Stimulated activated CD8-positive, alpha-beta memory T cell treated with anti-CD3 and anti-CD28 coated beads, Interleukin-2, amount 100 ng/mL, for 48 hours (primary cell): ENCODE measurements at regions not wholly inside any gene's neighbourhood (a gene's known extent, or its start where the extent isn't known, plus 50 kb on each side); places are given as distances from the start of the nearest gene placed in this dataset.
"Not testable (repeated sequence)": the region's sequence is repeated elsewhere in the genome, so short reads cannot be mapped to it uniquely, and the experiment has no call there.

Experiments used
- DNase-seq, 2 donors: peaks; one replicate each; pipeline ENCODE4 v3.0.0-alpha.2; 2020; ENCODE audit warnings: low read depth in 2 of 2

DNA sequence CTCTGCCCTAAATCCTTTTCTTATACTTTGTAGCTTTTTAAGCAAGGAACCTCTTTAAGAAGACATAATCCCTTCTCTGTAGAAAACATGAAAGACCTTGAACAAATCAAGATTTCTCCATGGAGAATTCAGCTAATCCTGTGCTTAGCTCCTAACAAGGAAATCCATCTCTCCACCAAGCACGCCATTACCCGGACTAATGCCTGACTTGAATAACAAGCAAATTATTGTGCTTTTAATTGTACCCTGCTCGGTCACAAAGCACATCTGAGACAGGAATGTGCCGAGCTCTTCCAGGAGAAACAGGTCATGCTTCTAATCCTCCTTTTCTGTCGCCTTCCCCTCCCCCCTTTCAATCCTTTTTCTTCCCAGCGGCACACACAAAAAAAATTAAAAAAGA lies 141.3 kb downstream of the PSAT1 start:
- DNase-seq = no peak

GRCh38 chr9:78438780-78439179 lies 141.9 kb downstream of the PSAT1 start:
- no peak for DNase-seq

GRCh38 chr9:78439190-78439865 lies 142.4 kb downstream of the PSAT1 start:
- DNase-seq = peak; percentile 36 to 43

DNA sequence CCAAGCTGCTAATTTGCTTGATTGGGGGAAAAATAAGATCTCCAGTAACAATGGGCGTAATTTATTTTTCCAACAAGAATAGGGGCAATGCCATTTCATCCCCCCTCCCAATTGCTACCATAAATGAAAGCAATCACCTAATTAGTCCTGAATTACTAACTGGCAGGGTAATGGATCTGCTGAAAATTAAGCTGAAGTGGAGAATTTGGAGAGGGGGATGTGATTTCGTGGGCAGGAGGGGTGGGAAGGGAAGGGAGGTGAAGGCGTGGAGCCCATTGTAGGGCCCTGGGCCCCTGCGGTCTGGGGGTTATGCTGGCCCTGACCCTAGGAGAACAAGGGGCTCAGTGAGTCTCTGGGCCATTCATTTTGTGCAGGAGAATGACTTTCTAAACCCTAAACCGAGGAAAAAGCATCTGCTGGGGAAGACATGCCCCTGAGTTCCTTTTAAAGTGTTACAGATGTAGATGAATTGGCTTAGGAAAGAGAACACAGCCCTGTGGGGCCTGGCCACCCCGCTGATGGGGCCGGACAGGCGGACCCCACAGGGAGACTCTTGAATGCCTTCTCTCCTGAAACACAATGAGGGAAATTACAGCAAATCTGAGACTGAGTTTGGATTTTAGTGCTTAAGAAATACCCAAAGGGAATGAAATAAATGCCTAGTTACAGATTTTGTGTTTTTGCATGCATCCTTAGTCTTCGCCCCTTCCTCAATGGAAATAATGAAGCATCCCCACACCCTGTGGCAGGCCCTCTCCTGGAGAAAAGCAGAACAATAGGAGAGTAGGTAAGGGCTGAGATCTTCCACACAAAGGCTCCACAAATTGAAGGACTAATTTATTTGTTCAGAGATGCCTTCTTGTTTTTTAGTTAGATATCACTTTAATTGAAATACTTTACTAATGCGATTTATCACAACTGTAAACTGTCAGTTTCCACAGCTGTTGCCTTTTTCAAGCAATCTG lies 143.2 kb downstream of the PSAT1 start:
- no peak for DNase-seq

GRCh38 chr9:78441396-78441795 lies 144.5 kb downstream of the PSAT1 start:
- DNase-seq = no peak

DNA sequence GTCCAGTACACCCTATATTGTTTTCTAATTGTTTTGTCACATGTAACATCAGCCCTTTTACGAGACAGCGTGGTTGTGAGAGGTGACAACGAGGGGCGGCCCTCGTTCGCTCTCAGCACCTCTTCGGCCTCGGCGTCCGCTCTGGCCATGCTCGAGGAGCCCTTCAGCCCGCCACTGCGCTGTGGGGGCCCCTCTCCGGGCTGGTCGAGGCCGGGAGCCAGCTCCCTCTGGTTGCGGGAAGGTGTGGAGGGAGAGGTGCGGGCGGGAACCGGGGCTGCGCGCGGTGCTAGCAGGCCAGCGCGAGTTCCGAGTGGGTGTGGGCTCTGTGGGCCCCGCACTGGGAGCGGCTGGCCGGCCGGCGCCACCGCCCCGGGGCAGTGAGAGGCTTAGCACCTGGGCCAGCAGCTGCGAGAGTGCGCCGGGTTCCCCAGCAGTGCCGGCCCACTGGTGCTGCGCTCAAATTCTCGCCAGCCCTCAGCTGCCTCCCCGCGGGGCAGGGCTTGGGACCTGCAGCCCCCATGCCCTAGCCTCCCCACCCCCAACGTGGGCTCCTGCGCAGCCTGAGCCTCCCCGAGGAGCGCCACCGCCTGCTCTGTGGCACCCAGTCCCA lies 145.0 kb downstream of the PSAT1 start:
- DNase-seq = no peak

- DNase-seq = not testable (repeated sequence)
Measured at GRCh38 chr9:78442577-78442976, 145.7 kb downstream of the PSAT1 start.

- no peak for DNase-seq
Measured at GRCh38 chr9:78443946-78444345, 147.0 kb downstream of the PSAT1 start.

- DNase-seq = no peak
Measured at GRCh38 chr9:78448960-78449673, 152.2 kb downstream of the PSAT1 start.

- DNase-seq = no peak
Measured at GRCh38 chr9:78453450-78453849, 156.5 kb downstream of the PSAT1 start.

GRCh38 chr9:78462611-78463010 lies 165.7 kb downstream of the PSAT1 start:
- no peak for DNase-seq

GRCh38 chr9:78463750-78464149 lies 166.8 kb downstream of the PSAT1 start:
- no peak for DNase-seq

GRCh38 chr9:78468231-78468630 lies 171.3 kb downstream of the PSAT1 start:
- DNase-seq = no peak

DNA sequence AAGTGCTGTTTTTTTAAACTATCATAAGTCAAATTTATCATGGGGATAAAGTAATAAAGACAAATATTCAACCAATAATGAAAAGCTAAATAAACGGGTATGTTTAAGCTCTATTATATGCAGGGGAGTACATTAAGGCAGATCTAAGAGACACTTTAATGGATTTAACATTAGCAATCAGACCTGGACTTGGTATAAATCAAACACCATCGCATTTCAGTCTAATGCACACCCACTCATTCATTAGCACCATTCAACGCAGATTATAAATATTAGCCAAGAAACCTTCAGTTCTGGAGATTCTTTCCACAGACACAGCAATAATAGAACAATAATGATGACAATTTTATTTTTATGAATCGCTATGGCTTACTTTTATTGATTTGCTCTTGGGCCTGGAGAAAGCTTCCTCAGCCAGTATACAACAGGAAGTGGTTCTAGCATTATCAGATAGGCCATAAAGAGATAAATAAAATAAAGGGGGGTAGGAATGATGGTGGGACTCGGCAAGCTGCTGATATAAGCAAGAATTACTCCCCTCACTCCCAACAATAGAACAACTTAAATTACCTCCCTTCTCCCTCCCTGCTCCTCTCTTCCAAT lies 172.2 kb downstream of the PSAT1 start:
- no peak for DNase-seq

- DNase-seq = no peak
Measured at GRCh38 chr9:78470216-78470615, 173.3 kb downstream of the PSAT1 start.

- no peak for DNase-seq
Measured at GRCh38 chr9:78470741-78471140, 173.8 kb downstream of the PSAT1 start.

GRCh38 chr9:78472111-78472510 lies 175.2 kb downstream of the PSAT1 start:
- no peak for DNase-seq

DNA sequence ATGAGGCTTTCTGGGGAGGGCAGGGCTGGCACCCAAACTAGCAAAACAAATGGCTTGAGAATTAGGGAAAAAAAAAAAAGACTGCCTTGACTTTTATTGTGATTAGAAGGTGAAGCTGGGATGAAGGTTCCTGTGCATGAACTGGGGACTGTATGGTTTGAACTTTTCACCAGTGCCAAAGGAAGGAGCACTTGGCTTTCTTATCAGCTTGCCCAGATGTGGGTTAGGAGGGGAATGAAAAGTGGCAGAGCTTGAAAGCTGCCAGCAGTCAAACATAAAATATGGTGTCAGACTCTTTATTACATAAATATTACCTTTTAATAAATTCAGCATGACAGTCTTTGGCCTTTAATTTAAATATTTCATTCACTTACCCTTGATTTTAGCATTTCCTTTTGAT lies 182.5 kb downstream of the PSAT1 start:
- no peak for DNase-seq

DNA sequence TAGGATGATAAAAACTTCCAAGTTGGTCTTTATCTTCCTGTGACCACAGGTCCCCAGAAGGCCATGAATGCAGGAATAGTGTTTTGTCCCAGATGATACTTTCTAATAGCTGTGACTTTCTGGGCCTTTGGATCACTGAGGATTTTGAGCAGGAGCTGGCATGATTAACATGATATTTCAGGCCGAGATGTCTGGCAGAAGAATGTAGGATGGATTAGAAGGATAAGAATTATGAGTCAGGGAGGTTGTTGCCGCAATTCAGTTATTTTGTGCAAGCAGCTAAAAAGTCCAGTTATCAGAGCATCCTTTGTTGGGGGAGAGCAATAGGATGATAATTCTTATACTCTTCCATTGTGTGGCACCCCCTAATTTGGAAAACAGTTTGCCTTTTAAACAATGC lies 189.7 kb downstream of the PSAT1 start:
- DNase-seq = no peak

DNA sequence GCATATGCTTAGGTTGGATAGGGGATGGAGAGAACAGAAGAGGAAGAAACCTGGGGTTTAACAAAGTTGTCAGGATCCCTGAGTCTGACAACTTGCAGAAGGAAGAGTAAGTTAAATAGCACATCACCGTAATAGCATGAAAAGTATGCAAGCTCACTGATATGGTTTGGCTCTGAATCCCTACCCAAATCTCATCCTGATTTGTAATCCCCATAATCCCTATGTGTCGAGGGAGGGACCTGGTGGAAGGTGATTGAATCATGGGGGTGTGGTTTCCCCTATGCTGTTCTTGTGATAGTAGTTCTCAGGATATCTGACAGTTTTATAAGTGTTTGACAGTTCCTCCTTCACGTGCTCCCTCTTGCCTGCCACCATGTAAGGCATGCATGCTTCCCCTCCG lies 193.3 kb downstream of the PSAT1 start:
- DNase-seq = no peak

DNA sequence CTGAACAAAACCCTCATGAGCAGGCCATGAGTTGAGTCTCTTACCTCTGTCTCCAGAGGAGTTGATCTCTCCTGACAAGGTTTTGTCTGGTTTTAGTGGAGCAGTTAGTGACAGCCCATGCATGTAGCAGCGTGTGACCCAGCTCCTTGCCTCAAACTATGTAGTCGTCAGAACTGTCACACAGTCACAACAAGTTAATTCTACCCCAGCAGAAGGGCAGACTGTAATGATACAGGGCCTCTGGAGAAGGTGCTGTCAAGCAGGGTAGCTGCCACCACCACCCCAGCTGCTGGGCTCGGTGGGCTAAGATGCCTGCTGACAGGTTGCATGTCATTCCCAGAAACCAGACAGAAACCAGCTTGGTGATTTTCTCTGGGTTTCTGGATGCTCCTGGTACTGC lies 194.5 kb downstream of the PSAT1 start:
- no peak for DNase-seq
